ENCODE measurements at regions not wholly inside any gene's neighbourhood (a gene's known extent, or its start where the extent isn't known, plus 50 kb on each side); places are given as distances from the start of the nearest gene placed in this dataset.

- H3K4me3 Mint-ChIP-seq, result no peak overlapping the region
- no peaks in the 10 kb centered on the region for H3K36me3 Mint-ChIP-seq
- ATAC-seq (no peak), DNase-seq (ENCODE audit: low spot score) (no peak)
- no peaks in the 10 kb centered on the region for H3K4me1 Mint-ChIP-seq (ENCODE audit: low read depth in 2 of 2)
- no peak overlapping the region for H3K27ac Mint-ChIP-seq
- peaks cover 0 to 3% of the 10 kb centered on the region in 2 donors for H3K27me3 Mint-ChIP-seq
- H3K9me3 Mint-ChIP-seq, result peaks cover 5% of the 10 kb centered on the region
These were observed 403.9 kb downstream of the ZNF608 start for GRCh38 chr5:124342584-124342983.

- H3K4me1 Mint-ChIP-seq (ENCODE audit: low read depth in 2 of 2), result no peaks in the 10 kb centered on the region
- no peak for DNase-seq (ENCODE audit: low spot score)
- H3K27ac Mint-ChIP-seq, result no peak overlapping the region
- peaks cover 0 to 3% of the 10 kb centered on the region in 2 donors for H3K27me3 Mint-ChIP-seq
- no peak for ATAC-seq
- H3K9me3 Mint-ChIP-seq, result peaks cover 5% of the 10 kb centered on the region
- H3K4me3 Mint-ChIP-seq, result no peak overlapping the region
- no peaks in the 10 kb centered on the region for H3K36me3 Mint-ChIP-seq
These were observed 404.4 kb downstream of the ZNF608 start for GRCh38 chr5:124342027-124342471.

- ATAC-seq (no peak), DNase-seq (ENCODE audit: low spot score) (no peak)
- no peaks in the 10 kb centered on the region for H3K36me3 Mint-ChIP-seq
- H3K4me1 Mint-ChIP-seq (ENCODE audit: low read depth in 2 of 2), result no peaks in the 10 kb centered on the region
- no peak overlapping the region for H3K27ac Mint-ChIP-seq
- no peak overlapping the region for H3K4me3 Mint-ChIP-seq
- H3K27me3 Mint-ChIP-seq, result peaks cover 0 to 3% of the 10 kb centered on the region in 2 donors
- H3K9me3 Mint-ChIP-seq, result peaks cover 5% of the 10 kb centered on the region
These were observed 405.2 kb downstream of the ZNF608 start for GRCh38 chr5:124341066-124341858.

- Mint-ChIP-seq H3K9me3 (peaks cover 5% of the 10 kb centered on the region), H3K27ac (no peak overlapping the region), H3K36me3 (no peaks in the 10 kb centered on the region), H3K4me1 (ENCODE audit: low read depth in 2 of 2) (no peaks in the 10 kb centered on the region), H3K4me3 (no peak overlapping the region), H3K27me3 (peaks cover 0 to 3% of the 10 kb centered on the region in 2 donors)
- DNase-seq (ENCODE audit: low spot score) (no peak), ATAC-seq (no peak)
These were observed 408.4 kb downstream of the ZNF608 start for GRCh38 chr5:124337996-124338395.

GRCh38 chr5:124333298-124333979 is 413.0 kb downstream of the ZNF608 start:
- no peak for DNase-seq (ENCODE audit: low spot score)
- no peaks in the 10 kb centered on the region for H3K4me1 Mint-ChIP-seq (ENCODE audit: low read depth in 2 of 2)
- no peak overlapping the region for H3K27ac Mint-ChIP-seq
- peaks cover 11% of the 10 kb centered on the region for H3K9me3 Mint-ChIP-seq
- no peak overlapping the region for H3K4me3 Mint-ChIP-seq
- H3K36me3 Mint-ChIP-seq, result no peaks in the 10 kb centered on the region
- peaks cover 0 to 11% of the 10 kb centered on the region in 2 donors for H3K27me3 Mint-ChIP-seq
- no peak for ATAC-seq

- Mint-ChIP-seq H3K4me1 (ENCODE audit: low read depth in 2 of 2) (no peaks in the 10 kb centered on the region), H3K9me3 (peaks cover 5% of the 10 kb centered on the region), H3K27me3 (peaks cover 0 to 8% of the 10 kb centered on the region in 2 donors), H3K27ac (no peak overlapping the region), H3K36me3 (no peaks in the 10 kb centered on the region), H3K4me3 (no peak overlapping the region)
- ATAC-seq (no peak), DNase-seq (ENCODE audit: low spot score) (no peak)
These were observed 414.2 kb downstream of the ZNF608 start for GRCh38 chr5:124332273-124332672.

GRCh38 chr5:124330595-124331220 is 415.7 kb downstream of the ZNF608 start:
- Mint-ChIP-seq H3K27ac (no peak overlapping the region), H3K27me3 (peaks cover 0 to 8% of the 10 kb centered on the region in 2 donors), H3K9me3 (peaks cover 5% of the 10 kb centered on the region), H3K4me1 (ENCODE audit: low read depth in 2 of 2) (no peaks in the 10 kb centered on the region), H3K4me3 (no peak overlapping the region), H3K36me3 (no peaks in the 10 kb centered on the region)
- ATAC-seq, result no peak
- DNase-seq (ENCODE audit: low spot score), result no peak

GRCh38 chr5:124328201-124328600 is 418.2 kb downstream of the ZNF608 start:
- H3K36me3 Mint-ChIP-seq, result no peaks in the 10 kb centered on the region
- DNase-seq (ENCODE audit: low spot score), result no peak

GRCh38 chr5:124318661-124319060 is 427.8 kb downstream of the ZNF608 start:
- H3K36me3 Mint-ChIP-seq, result no peaks in the 10 kb centered on the region
- H3K27me3 Mint-ChIP-seq, result no peaks in the 10 kb centered on the region
- H3K4me1 Mint-ChIP-seq (ENCODE audit: low read depth in 2 of 2), result no peaks in the 10 kb centered on the region
- H3K4me3 Mint-ChIP-seq, result no peak overlapping the region
- H3K9me3 Mint-ChIP-seq, result no peaks in the 10 kb centered on the region
- H3K27ac Mint-ChIP-seq, result no peak overlapping the region
- DNase-seq (ENCODE audit: low spot score) (no peak), ATAC-seq (no peak)

More at GRCh38 chr5:124328201-124328600, 418.2 kb downstream of the ZNF608 start:
- ATAC-seq, result no peak
- H3K27me3 Mint-ChIP-seq, result peaks cover 0 to 13% of the 10 kb centered on the region in 2 donors
- H3K4me1 Mint-ChIP-seq (ENCODE audit: low read depth in 2 of 2), result no peaks in the 10 kb centered on the region
- no peak overlapping the region for H3K4me3 Mint-ChIP-seq
- peaks cover 5% of the 10 kb centered on the region for H3K9me3 Mint-ChIP-seq
- no peak overlapping the region for H3K27ac Mint-ChIP-seq

- DNase-seq (ENCODE audit: low spot score) (no peak), ATAC-seq (no peak)
- no peaks in the 10 kb centered on the region for H3K36me3 Mint-ChIP-seq
- no peak overlapping the region for H3K4me3 Mint-ChIP-seq
- no peaks in the 10 kb centered on the region for H3K4me1 Mint-ChIP-seq (ENCODE audit: low read depth in 2 of 2)
- H3K27ac Mint-ChIP-seq, result no peak overlapping the region
- H3K27me3 Mint-ChIP-seq, result no peaks in the 10 kb centered on the region
- no peaks in the 10 kb centered on the region for H3K9me3 Mint-ChIP-seq
These were observed 429.0 kb downstream of the ZNF608 start for GRCh38 chr5:124317451-124317850.

GRCh38 chr5:124315741-124316415 is 430.6 kb downstream of the ZNF608 start:
- no peak for ATAC-seq
- Mint-ChIP-seq H3K27me3 (peaks cover 0 to 3% of the 10 kb centered on the region in 2 donors), H3K9me3 (no peaks in the 10 kb centered on the region), H3K36me3 (no peaks in the 10 kb centered on the region), H3K27ac (no peak overlapping the region), H3K4me3 (no peak overlapping the region), H3K4me1 (ENCODE audit: low read depth in 2 of 2) (no peaks in the 10 kb centered on the region)
- DNase-seq (ENCODE audit: low spot score), result no peak

GRCh38 chr5:124310453-124310852 is 436.0 kb downstream of the ZNF608 start:
- Mint-ChIP-seq H3K27ac (no peak overlapping the region), H3K4me1 (ENCODE audit: low read depth in 2 of 2) (no peaks in the 10 kb centered on the region), H3K36me3 (no peaks in the 10 kb centered on the region), H3K27me3 (peaks cover 0 to 3% of the 10 kb centered on the region in 2 donors), H3K4me3 (no peak overlapping the region), H3K9me3 (no peaks in the 10 kb centered on the region)
- no peak for DNase-seq (ENCODE audit: low spot score)
- no peak for ATAC-seq

- H3K36me3 Mint-ChIP-seq, result no peaks in the 10 kb centered on the region
- no peaks in the 10 kb centered on the region for H3K4me1 Mint-ChIP-seq (ENCODE audit: low read depth in 2 of 2)
- H3K4me3 Mint-ChIP-seq, result no peak overlapping the region
- no peaks in the 10 kb centered on the region for H3K9me3 Mint-ChIP-seq
- peaks cover 0 to 3% of the 10 kb centered on the region in 2 donors for H3K27me3 Mint-ChIP-seq
- ATAC-seq (no peak), DNase-seq (ENCODE audit: low spot score) (no peak)
- no peak overlapping the region for H3K27ac Mint-ChIP-seq
These were observed 437.0 kb downstream of the ZNF608 start for GRCh38 chr5:124309241-124309980.
